Posterior vena cava (tissue), 2 donors: ENCODE measurements at regions not wholly inside any gene's neighbourhood (a gene's known extent, or its start where the extent isn't known, plus 50 kb on each side); places are given as distances from the start of the nearest gene placed in this dataset.
"Not testable (repeated sequence)": the region's sequence is repeated elsewhere in the genome, so short reads cannot be mapped to it uniquely, and the experiment has no call there.

Experiments
- DNase-seq: peaks from one replicate; pipeline ENCODE4 v3.0.0-alpha.2; 2020; ENCODE audit warnings: low spot score
- intact Hi-C, 2 donors: fragments of 100-400 bp; cut with DNase I; formaldehyde crosslinking; loops; one replicate each; pipeline versions ENCODE4 v1.14.1 to v1.14.2; 2022 to 2023
- donor health status: DM: yes; HTN: yes; CAD: no.
- donor health status: DM: yes; HTN: yes; CAD: no.

- intact Hi-C loops = no loop called here
- DNase-seq = no peak
Measured at GRCh38 chr1:234851450-234852438, 241.8 kb upstream of the IRF2BP2 start.

GRCh38 chr1:234849832-234850231 lies 239.9 kb upstream of the IRF2BP2 start:
- DNase-seq = no peak
- intact Hi-C loops = no loop called here

- no peak for DNase-seq
- intact Hi-C loops = no loop called here
Measured at GRCh38 chr1:234848972-234849649, 239.1 kb upstream of the IRF2BP2 start.

GRCh38 chr1:234846813-234847212 lies 236.8 kb upstream of the IRF2BP2 start:
- DNase-seq, intact Hi-C loops: not testable (repeated sequence)

- intact Hi-C loops = no loop called here
- DNase-seq = no peak
Measured at GRCh38 chr1:234845836-234846235, 235.9 kb upstream of the IRF2BP2 start.

GRCh38 chr1:234845097-234845660 lies 235.2 kb upstream of the IRF2BP2 start:
- intact Hi-C loops = no loop called here
- DNase-seq = no peak

GRCh38 chr1:234844479-234845031 lies 234.6 kb upstream of the IRF2BP2 start:
- DNase-seq = no peak
- intact Hi-C loops = no loop called here

- no peak for DNase-seq
- intact Hi-C loops = no loop called here
Measured at GRCh38 chr1:234843946-234844345, 234.0 kb upstream of the IRF2BP2 start.

- intact Hi-C loops = no loop called here
- no peak for DNase-seq
Measured at GRCh38 chr1:234842726-234843641, 233.0 kb upstream of the IRF2BP2 start.

GRCh38 chr1:234841710-234842231 lies 231.8 kb upstream of the IRF2BP2 start:
- no peak for DNase-seq
- intact Hi-C loops = no loop called here

GRCh38 chr1:234841281-234841680 lies 231.3 kb upstream of the IRF2BP2 start:
- DNase-seq = no peak
- intact Hi-C loops = no loop called here

- intact Hi-C loops = no loop called here
- DNase-seq = no peak
Measured at GRCh38 chr1:234840843-234841242, 230.9 kb upstream of the IRF2BP2 start.

- no peak for DNase-seq
- intact Hi-C loops = no loop called here
Measured at GRCh38 chr1:234840253-234840652, 230.3 kb upstream of the IRF2BP2 start.

- intact Hi-C loops = no loop called here
- DNase-seq = no peak
Measured at GRCh38 chr1:234839663-234840062, 229.7 kb upstream of the IRF2BP2 start.

GRCh38 chr1:234838820-234839219 lies 228.8 kb upstream of the IRF2BP2 start:
- DNase-seq = no peak
- intact Hi-C loops = no loop called here

GRCh38 chr1:234838182-234838581 lies 228.2 kb upstream of the IRF2BP2 start:
- intact Hi-C loops = no loop called here
- no peak for DNase-seq

- DNase-seq = no peak
- intact Hi-C loops = no loop called here
Measured at GRCh38 chr1:234837713-234838112, 227.7 kb upstream of the IRF2BP2 start.

- DNase-seq = no peak
- intact Hi-C loops = no loop called here
Measured at GRCh38 chr1:234836776-234837357, 226.9 kb upstream of the IRF2BP2 start.
